A549 (cell line): ENCODE measurements at regions not wholly inside any gene's neighbourhood (a gene's known extent, or its start where the extent isn't known, plus 50 kb on each side); places are given as distances from the start of the nearest gene placed in this dataset.
A peak's percentile ranks its signal among the peaks of the same experiment; 100 is the strongest.

Source experiments
- ATAC-seq, 2 experiments: fragments of 200-7000 bp in 1 of 2; fragments of >200 bp in 1 of 2; cut with Nextera tagmentation in 1 of 2; cut with Tn5 transposase in 1 of 2; 3 replicates each; pipeline versions ENCODE4 v1.8.0 to v1.9.1; 2018 to 2020; ENCODE audit warnings: mild to moderate bottlenecking in 1 of 2, moderate library complexity in 1 of 2
- CTCF ChIA-PET: fragments of 300-600 bp; sonication (Branson Sonifier 250); formaldehyde crosslinking; extraction: SDS; loops from one replicate; lab custom pipeline; 2021; ENCODE audit warnings: antibody characterized with exemption, inconsistent platforms; lab: Yijun Ruan, JAX
- POLR2A ChIA-PET: fragments of 350-600 bp; formaldehyde crosslinking; extraction: SDS; loops from one replicate; lab custom pipeline; 2021; ENCODE audit warnings: antibody characterized with exemption, inconsistent platforms; lab: Yijun Ruan, JAX
- DNase-seq, 2 experiments: peaks; one replicate each; pipeline versions ENCODE4 v3.0.0 to v3.0.0-alpha.2; 2011 to 2016; ENCODE audit warnings: low read depth in 1 of 2, low spot score in 1 of 2
- FAIRE-seq: peaks from 2 replicates; lab custom pipeline; 2011; peaks lifted over from hg19 to GRCh38; lab: Jason Lieb, UNC
- H3K27ac ChIP-seq, 2 experiments: fragments of >200 bp; sonication (Bioruptor Twin); formaldehyde crosslinking; 3 replicates each; pipeline ENCODE4 v1.5.1; 2016 to 2017
- H3K4me1 ChIP-seq: fragments of >200 bp; sonication (Bioruptor Twin); formaldehyde crosslinking; 3 replicates; pipeline ENCODE4 v1.6.1; 2016
- H3K4me2 ChIP-seq: fragments of >200 bp; sonication (Bioruptor Twin); formaldehyde crosslinking; 3 replicates; pipeline ENCODE4 v1.6.1; 2016
- H3K4me3 ChIP-seq: fragments of >200 bp; sonication (Bioruptor Twin); formaldehyde crosslinking; 3 replicates; pipeline ENCODE4 v1.5.1; 2016
- H3K9me3 ChIP-seq: fragments of >200 bp; sonication (Bioruptor Twin); formaldehyde crosslinking; 3 replicates; pipeline ENCODE4 v1.6.1; 2016
- CBX2 ChIP-seq: fragments of 200-600 bp; sonication (generic); IDR thresholded peaks from 2 replicates; pipeline ENCODE4 v1.6.1; 2016; ENCODE audit warnings: low read depth, mild to moderate bottlenecking, borderline replicate concordance
- CHD2 ChIP-seq: fragments of 150-350 bp; IDR thresholded peaks from 2 replicates; pipeline ENCODE4 v1.6.1; 2014; ENCODE audit warnings: low read length; ENCODE audit not compliant: partially characterized antibody
- CHD4 ChIP-seq: fragments of 200-600 bp; sonication (generic); IDR thresholded peaks from 2 replicates; pipeline ENCODE4 v1.6.1; 2016; ENCODE audit warnings: antibody characterized with exemption, mild to moderate bottlenecking, borderline replicate concordance
- E2F6 ChIP-seq: IDR thresholded peaks from 2 replicates; pipeline ENCODE4 v1.6.1; 2012; ENCODE audit warnings: low read depth, borderline replicate concordance
- HEYL ChIP-seq: fragments of 250-450 bp; sonication (Bioruptor Pico); IDR thresholded peaks from 2 replicates; pipeline ENCODE4 v1.8.0; 2021; ENCODE audit warnings: mild to moderate bottlenecking, moderate library complexity
- HOXB5 ChIP-seq: fragments of 250-450 bp; sonication (Bioruptor Pico); IDR thresholded peaks from 2 replicates; pipeline ENCODE4 v1.5.0; 2020; ENCODE audit warnings: mild to moderate bottlenecking, moderate library complexity
- JUN ChIP-seq, 2 experiments: fragments of >200 bp; sonication (Bioruptor Twin); formaldehyde crosslinking; IDR thresholded peaks; 2 replicates in 1 of 2; 3 replicates in 1 of 2; pipeline ENCODE4 v1.6.1; 2016 to 2017
- JUNB ChIP-seq: fragments of >200 bp; sonication (Bioruptor Twin); formaldehyde crosslinking; IDR thresholded peaks from 2 replicates; pipeline ENCODE4 v1.6.1; 2016
- MAZ ChIP-seq: fragments of 150-350 bp; IDR thresholded peaks from 2 replicates; pipeline ENCODE4 v1.6.1; 2014; ENCODE audit warnings: antibody characterized with exemption, low read depth, low read length, borderline replicate concordance
- NFE2L2 ChIP-seq: fragments of 150-350 bp; conservative IDR thresholded peaks from 2 replicates; pipeline ENCODE4 v1.6.1; 2014; ENCODE audit warnings: low read length
- PHF8 ChIP-seq: fragments of 200-600 bp; sonication (generic); IDR thresholded peaks from 2 replicates; pipeline ENCODE4 v1.6.1; 2016; ENCODE audit warnings: low read depth, mild to moderate bottlenecking, antibody characterized with exemption, moderate library complexity, borderline replicate concordance
- POLR2A ChIP-seq: IDR thresholded peaks from 2 replicates; pipeline ENCODE4 v1.6.1; 2012; ENCODE audit warnings: mild to moderate bottlenecking, low read length
- POLR2AphosphoS2 ChIP-seq: conservative IDR thresholded peaks from 2 replicates; pipeline ENCODE4 v1.6.1; 2012; ENCODE audit warnings: low read length, improper control_type of control experiment, inconsistent platforms
- RARB ChIP-seq: fragments of 250-450 bp; sonication (Bioruptor Pico); IDR thresholded peaks from 2 replicates; pipeline ENCODE4 v1.8.0; 2021; ENCODE audit warnings: mild to moderate bottlenecking, moderate library complexity
- RCOR1 ChIP-seq: fragments of 150-350 bp; IDR thresholded peaks from 2 replicates; pipeline ENCODE4 v1.6.1; 2014; ENCODE audit warnings: antibody characterized with exemption, low read length, low read depth
- RNF2 ChIP-seq: fragments of 200-600 bp; sonication (generic); IDR thresholded peaks from 2 replicates; pipeline ENCODE4 v1.6.1; 2016; ENCODE audit warnings: low read depth, mild to moderate bottlenecking, antibody characterized with exemption, moderate library complexity, borderline replicate concordance
- SMC3 ChIP-seq: fragments of >200 bp; sonication (Bioruptor Twin); formaldehyde crosslinking; IDR thresholded peaks from 3 replicates; pipeline ENCODE4 v1.6.1; 2018; ENCODE audit warnings: inconsistent platforms
- USF2 ChIP-seq: fragments of 450-650 bp; IDR thresholded peaks from 2 replicates; pipeline ENCODE4 v1.6.1; 2014; ENCODE audit warnings: antibody characterized with exemption
- WGBS: methylation state at CpG from one replicate; pipeline ENCODE4 v1.1.6; 2017; ENCODE audit errors: missing lambda C conversion rate; 5-methylcytosine and 5-hydroxymethylcytosine counted together
- TF ChIP-seq, protein P1 (sequence below): fragments of 200-600 bp; sonication (generic); IDR thresholded peaks from 2 replicates; pipeline ENCODE4 v1.6.1; 2016; ENCODE audit warnings: antibody characterized with exemption, mild to moderate bottlenecking, moderate library complexity

GRCh38 chr7:130993671-130994365, 259.8 kb upstream of the KLF14 start:
- POLR2A ChIA-PET, result no interaction called here

GRCh38 chr7:130994378-130995115, 260.5 kb upstream of the KLF14 start:
- H3K4me3 ChIP-seq, result no peak overlapping the region
- H3K4me1 ChIP-seq, result peaks cover 72% of the 10 kb centered on the region
- TF ChIP-seq RNF2 (no peak), RCOR1 (no peak), HEYL (CRISPR knock-in tag) (no peak), HOXB5 (CRISPR knock-in tag) (no peak), CHD2 (no peak), CHD4 (no peak), NFE2L2 (no peak), PHF8 (no peak), RARB (CRISPR knock-in tag) (no peak), E2F6 (no peak), USF2 (no peak), POLR2AphosphoS2 (no peak), CBX2 (no peak), SMC3 (no peak)
- no peak for DNase-seq
- ATAC-seq, result no peak
- H3K4me2 ChIP-seq, result no peak overlapping the region; the same call in 2 of the 3 replicates
- WGBS, result 85% methylated on average over 12 of the region's 13 CpGs
- H3K27ac ChIP-seq, result peak overlapping the region; percentile 26 to 69; a peak in 1 of 6 replicates
- no peak for FAIRE-seq
- no peaks in the 10 kb centered on the region for H3K9me3 ChIP-seq
- CTCF ChIA-PET, result interaction anchor here (0.9 to 6.5 kb wide), 6 partner anchors 12 to 98 kb away, joined by 3 to 53 read pairs (median 19); no protein-coding TSS in a partner anchor
- POLR2A ChIA-PET, result no interaction called here

More at GRCh38 chr7:130993671-130994365, 259.8 kb upstream of the KLF14 start:
- FAIRE-seq, result no peak
- Histone ChIP-seq H3K9me3 (no peaks in the 10 kb centered on the region), H3K27ac (peak overlapping the region; percentile 26; a peak in 1 of 6 replicates), H3K4me2 (no peak overlapping the region), H3K4me3 (no peak overlapping the region), H3K4me1 (peaks cover 72% of the 10 kb centered on the region)
- CTCF ChIA-PET, result interaction anchor here (3.3 to 6.5 kb wide), 3 partner anchors 11 to 46 kb away, joined by 25 to 53 read pairs (median 28); no protein-coding TSS in a partner anchor
- TF ChIP-seq RCOR1 (no peak), JUNB (no peak), RNF2 (no peak), JUN (IDR thresholded peaks at IDR 0.05) (no peak), CBX2 (no peak), POLR2A (no peak), MAZ (no peak)
- TF ChIP-seq, protein P1, sequence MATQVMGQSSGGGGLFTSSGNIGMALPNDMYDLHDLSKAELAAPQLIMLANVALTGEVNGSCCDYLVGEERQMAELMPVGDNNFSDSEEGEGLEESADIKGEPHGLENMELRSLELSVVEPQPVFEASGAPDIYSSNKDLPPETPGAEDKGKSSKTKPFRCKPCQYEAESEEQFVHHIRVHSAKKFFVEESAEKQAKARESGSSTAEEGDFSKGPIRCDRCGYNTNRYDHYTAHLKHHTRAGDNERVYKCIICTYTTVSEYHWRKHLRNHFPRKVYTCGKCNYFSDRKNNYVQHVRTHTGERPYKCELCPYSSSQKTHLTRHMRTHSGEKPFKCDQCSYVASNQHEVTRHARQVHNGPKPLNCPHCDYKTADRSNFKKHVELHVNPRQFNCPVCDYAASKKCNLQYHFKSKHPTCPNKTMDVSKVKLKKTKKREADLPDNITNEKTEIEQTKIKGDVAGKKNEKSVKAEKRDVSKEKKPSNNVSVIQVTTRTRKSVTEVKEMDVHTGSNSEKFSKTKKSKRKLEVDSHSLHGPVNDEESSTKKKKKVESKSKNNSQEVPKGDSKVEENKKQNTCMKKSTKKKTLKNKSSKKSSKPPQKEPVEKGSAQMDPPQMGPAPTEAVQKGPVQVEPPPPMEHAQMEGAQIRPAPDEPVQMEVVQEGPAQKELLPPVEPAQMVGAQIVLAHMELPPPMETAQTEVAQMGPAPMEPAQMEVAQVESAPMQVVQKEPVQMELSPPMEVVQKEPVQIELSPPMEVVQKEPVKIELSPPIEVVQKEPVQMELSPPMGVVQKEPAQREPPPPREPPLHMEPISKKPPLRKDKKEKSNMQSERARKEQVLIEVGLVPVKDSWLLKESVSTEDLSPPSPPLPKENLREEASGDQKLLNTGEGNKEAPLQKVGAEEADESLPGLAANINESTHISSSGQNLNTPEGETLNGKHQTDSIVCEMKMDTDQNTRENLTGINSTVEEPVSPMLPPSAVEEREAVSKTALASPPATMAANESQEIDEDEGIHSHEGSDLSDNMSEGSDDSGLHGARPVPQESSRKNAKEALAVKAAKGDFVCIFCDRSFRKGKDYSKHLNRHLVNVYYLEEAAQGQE, result no peak
- 97% methylated on average over 11 of the region's 11 CpGs for WGBS
- DNase-seq, result no peak
- ATAC-seq, result no peak
